Hepatocyte (in vitro differentiated cells): ENCODE measurements at regions not wholly inside any gene's neighbourhood (a gene's known extent, or its start where the extent isn't known, plus 50 kb on each side); places are given as distances from the start of the nearest gene placed in this dataset.

Experiments
- DNase-seq: peaks from one replicate; pipeline ENCODE4 v3.0.0-alpha.2; 2016; ENCODE audit warnings: low spot score
- H2AFZ ChIP-seq: fragments of 200-600 bp; sonication (generic); 2 replicates; pipeline ENCODE4 v1.6.0; 2016; ENCODE audit warnings: antibody characterized with exemption, mild to moderate bottlenecking
- H3K27ac ChIP-seq: fragments of 200-600 bp; sonication (generic); 2 replicates; pipeline ENCODE4 v1.5.1; 2016; ENCODE audit warnings: mild to moderate bottlenecking
- H3K27me3 ChIP-seq: fragments of 200-600 bp; sonication (generic); 2 replicates; pipeline ENCODE4 v1.6.1; 2016
- H3K36me3 ChIP-seq: fragments of 200-600 bp; sonication (generic); replicated peaks from 2 replicates; pipeline ENCODE4 v1.5.1; 2016; ENCODE audit warnings: low read depth; ENCODE audit not compliant: insufficient read depth
- H3K4me1 ChIP-seq: fragments of 200-600 bp; sonication (generic); 2 replicates; pipeline ENCODE4 v1.5.1; 2016; ENCODE audit warnings: mild to moderate bottlenecking, moderate library complexity; ENCODE audit not compliant: insufficient read depth
- H3K4me2 ChIP-seq: fragments of 200-600 bp; sonication (generic); 2 replicates; pipeline ENCODE4 v1.6.0; 2016
- H3K4me3 ChIP-seq: fragments of 200-600 bp; sonication (generic); 2 replicates; pipeline ENCODE4 v1.5.1; 2016; ENCODE audit warnings: mild to moderate bottlenecking
- H3K79me2 ChIP-seq: fragments of 200-600 bp; sonication (generic); 2 replicates; pipeline ENCODE4 v1.6.0; 2017; ENCODE audit warnings: mild to moderate bottlenecking
- H3K9me2 ChIP-seq: fragments of 200-600 bp; sonication (generic); replicated peaks from 2 replicates; pipeline ENCODE4 v1.6.0; 2017; ENCODE audit warnings: mild to moderate bottlenecking; ENCODE audit not compliant: insufficient read depth
- H3K9me3 ChIP-seq: fragments of 200-600 bp; sonication (generic); 2 replicates; pipeline ENCODE4 v1.5.1; 2016; ENCODE audit warnings: low read depth, mild to moderate bottlenecking
- H4K20me1 ChIP-seq: fragments of 200-600 bp; sonication (generic); 2 replicates; pipeline ENCODE4 v1.6.0; 2016; ENCODE audit warnings: mild to moderate bottlenecking; ENCODE audit not compliant: insufficient read depth, poor library complexity, severe bottlenecking
- CTCF ChIP-seq: fragments of 200-600 bp; sonication (generic); IDR thresholded peaks from 2 replicates; pipeline ENCODE4 v1.5.1; 2016; ENCODE audit warnings: antibody characterized with exemption, mild to moderate bottlenecking; ENCODE audit not compliant: poor library complexity
- EZH2 ChIP-seq: fragments of 200-600 bp; sonication (generic); IDR thresholded peaks from 2 replicates; pipeline ENCODE4 v1.6.1; 2016; ENCODE audit warnings: antibody characterized with exemption, mild to moderate bottlenecking, borderline replicate concordance
- EZH2phosphoT487 ChIP-seq: fragments of 200-600 bp; sonication (generic); IDR thresholded peaks from one replicate; pipeline ENCODE4 v1.6.1; 2018; ENCODE audit warnings: antibody characterized with exemption, mild to moderate bottlenecking, low read depth, moderate library complexity; ENCODE audit not compliant: unreplicated experiment, severe bottlenecking
- WGBS: methylation state at CpG from one replicate; pipeline ENCODE4 v1.1.6; 2016; ENCODE audit warnings: low lambda C conversion rate; ENCODE audit errors: missing lambda C conversion rate; 5-methylcytosine and 5-hydroxymethylcytosine counted together

GRCh38 chr18:76137216-76137615, 357.8 kb downstream of the ZNF516 start:
- no peak overlapping the region for H3K27ac ChIP-seq
- H4K20me1 ChIP-seq: no peaks in the 10 kb centered on the region
- H3K9me3 ChIP-seq: no peaks in the 10 kb centered on the region
- no peaks in the 10 kb centered on the region for H3K36me3 ChIP-seq
- H2AFZ ChIP-seq: no peak overlapping the region
- H3K79me2 ChIP-seq: no peaks in the 10 kb centered on the region
- WGBS: 86% methylated on average over 6 of the region's 6 CpGs
- H3K9me2 ChIP-seq: no peaks in the 10 kb centered on the region
- no peak for DNase-seq
- H3K27me3 ChIP-seq: no peaks in the 10 kb centered on the region
- H3K4me3 ChIP-seq: no peak overlapping the region
- H3K4me2 ChIP-seq: no peak overlapping the region
- TF ChIP-seq EZH2phosphoT487: no peak
- no peak for TF ChIP-seq EZH2
- TF ChIP-seq CTCF: no peak
- no peaks in the 10 kb centered on the region for H3K4me1 ChIP-seq

GRCh38 chr18:76136701-76137100, 358.3 kb downstream of the ZNF516 start:
- H3K27ac ChIP-seq: no peak overlapping the region
- H3K4me3 ChIP-seq: no peak overlapping the region
- TF ChIP-seq EZH2phosphoT487 (no peak), CTCF (no peak), EZH2 (no peak)
- no peak overlapping the region for H2AFZ ChIP-seq
- no peaks in the 10 kb centered on the region for H3K36me3 ChIP-seq
- 91% methylated on average over 10 of the region's 10 CpGs for WGBS
- H3K9me3 ChIP-seq: no peaks in the 10 kb centered on the region
- no peaks in the 10 kb centered on the region for H3K79me2 ChIP-seq
- no peaks in the 10 kb centered on the region for H3K4me1 ChIP-seq
- H3K9me2 ChIP-seq: no peaks in the 10 kb centered on the region
- H3K27me3 ChIP-seq: no peaks in the 10 kb centered on the region
- no peak for DNase-seq
- no peaks in the 10 kb centered on the region for H4K20me1 ChIP-seq
- H3K4me2 ChIP-seq: no peak overlapping the region

DNA sequence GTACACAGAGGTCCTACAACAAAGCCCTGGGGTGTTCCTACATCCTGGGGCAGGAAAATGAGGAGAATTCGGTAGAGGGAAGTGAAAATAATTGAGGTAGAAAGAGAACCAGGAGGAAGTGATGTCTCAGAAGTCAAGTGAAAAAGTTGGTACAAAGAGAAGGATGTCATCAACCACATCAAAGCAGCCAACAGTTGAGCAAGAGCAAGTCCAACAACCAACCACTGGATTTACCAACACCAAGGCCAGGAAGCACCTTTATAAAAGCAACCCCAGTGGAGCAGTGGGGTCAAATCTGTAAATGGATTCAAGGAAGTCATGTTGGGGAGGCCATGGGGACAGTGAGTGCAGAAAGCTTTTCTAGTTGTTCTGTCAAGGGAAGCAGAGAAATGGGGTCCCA, 360.4 kb downstream of the ZNF516 start:
- H3K27ac ChIP-seq: no peak overlapping the region
- no peaks in the 10 kb centered on the region for H4K20me1 ChIP-seq
- no peaks in the 10 kb centered on the region for H3K27me3 ChIP-seq
- no peaks in the 10 kb centered on the region for H3K4me1 ChIP-seq
- no peaks in the 10 kb centered on the region for H3K9me2 ChIP-seq
- no peaks in the 10 kb centered on the region for H3K36me3 ChIP-seq
- no peak overlapping the region for H3K4me3 ChIP-seq
- no peaks in the 10 kb centered on the region for H3K79me2 ChIP-seq
- WGBS: 82% methylated on average over 1 of the region's 1 CpG
- H2AFZ ChIP-seq: no peak overlapping the region
- TF ChIP-seq CTCF: no peak
- no peak for TF ChIP-seq EZH2
- no peak for TF ChIP-seq EZH2phosphoT487
- no peaks in the 10 kb centered on the region for H3K9me3 ChIP-seq
- DNase-seq: no peak
- no peak overlapping the region for H3K4me2 ChIP-seq

GRCh38 chr18:76133873-76134272, 361.2 kb downstream of the ZNF516 start:
- no peaks in the 10 kb centered on the region for H3K36me3 ChIP-seq
- H3K9me3 ChIP-seq: no peaks in the 10 kb centered on the region
- no peaks in the 10 kb centered on the region for H3K4me1 ChIP-seq
- TF ChIP-seq EZH2phosphoT487 (no peak), CTCF (no peak), EZH2 (no peak)
- H3K4me2 ChIP-seq: no peak overlapping the region
- no peak overlapping the region for H3K4me3 ChIP-seq
- no peak overlapping the region for H3K27ac ChIP-seq
- WGBS: 90% methylated on average over 1 of the region's 1 CpG
- H3K9me2 ChIP-seq: no peaks in the 10 kb centered on the region
- DNase-seq: no peak
- H3K79me2 ChIP-seq: no peaks in the 10 kb centered on the region
- H2AFZ ChIP-seq: no peak overlapping the region
- H4K20me1 ChIP-seq: no peaks in the 10 kb centered on the region
- H3K27me3 ChIP-seq: no peaks in the 10 kb centered on the region
